Amniotic stem cell (primary cell): ENCODE measurements at regions not wholly inside any gene's neighbourhood (a gene's known extent, or its start where the extent isn't known, plus 50 kb on each side); places are given as distances from the start of the nearest gene placed in this dataset.

Source experiments
- DNase-seq: peaks from one replicate; lab custom pipeline; 2025; lab: John Stamatoyannopoulos, UW

DNA sequence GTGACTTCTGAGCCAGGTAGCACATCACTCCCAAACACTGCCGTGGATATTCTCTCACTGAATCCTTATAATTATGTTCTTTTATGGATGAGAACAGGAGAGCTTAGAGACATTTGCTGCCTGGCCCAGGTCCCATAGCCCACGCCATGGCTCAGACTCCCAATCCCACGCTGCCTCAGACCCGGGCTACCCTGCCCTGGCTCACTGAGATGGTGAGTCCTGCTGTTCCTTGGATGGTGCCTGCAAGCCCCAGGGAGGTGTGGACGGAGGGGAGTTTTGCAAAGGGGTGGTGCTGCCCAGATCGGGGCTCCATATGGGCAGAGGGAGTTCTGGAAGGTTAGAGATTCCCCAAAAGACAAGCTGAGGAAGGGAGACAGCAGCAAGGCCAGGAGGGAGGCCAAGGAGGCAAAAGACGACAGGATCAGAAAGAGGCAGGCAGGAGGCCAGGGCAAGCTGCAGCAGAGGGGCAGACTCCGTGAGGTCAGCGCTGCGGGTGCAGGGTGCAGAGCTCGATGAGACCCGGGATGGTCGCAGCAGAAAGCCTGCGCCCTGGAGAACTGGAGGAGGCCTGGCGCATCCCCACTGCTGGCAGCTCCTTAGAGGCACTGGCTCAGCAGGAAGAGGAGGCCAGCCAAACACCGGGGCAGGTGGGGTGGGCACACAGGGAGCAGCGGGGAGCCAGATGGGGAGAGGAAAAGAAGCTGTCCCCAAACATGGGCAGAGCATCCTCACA is 95.7 kb upstream of the ALDH1A3 start:
- no peak for DNase-seq

DNA sequence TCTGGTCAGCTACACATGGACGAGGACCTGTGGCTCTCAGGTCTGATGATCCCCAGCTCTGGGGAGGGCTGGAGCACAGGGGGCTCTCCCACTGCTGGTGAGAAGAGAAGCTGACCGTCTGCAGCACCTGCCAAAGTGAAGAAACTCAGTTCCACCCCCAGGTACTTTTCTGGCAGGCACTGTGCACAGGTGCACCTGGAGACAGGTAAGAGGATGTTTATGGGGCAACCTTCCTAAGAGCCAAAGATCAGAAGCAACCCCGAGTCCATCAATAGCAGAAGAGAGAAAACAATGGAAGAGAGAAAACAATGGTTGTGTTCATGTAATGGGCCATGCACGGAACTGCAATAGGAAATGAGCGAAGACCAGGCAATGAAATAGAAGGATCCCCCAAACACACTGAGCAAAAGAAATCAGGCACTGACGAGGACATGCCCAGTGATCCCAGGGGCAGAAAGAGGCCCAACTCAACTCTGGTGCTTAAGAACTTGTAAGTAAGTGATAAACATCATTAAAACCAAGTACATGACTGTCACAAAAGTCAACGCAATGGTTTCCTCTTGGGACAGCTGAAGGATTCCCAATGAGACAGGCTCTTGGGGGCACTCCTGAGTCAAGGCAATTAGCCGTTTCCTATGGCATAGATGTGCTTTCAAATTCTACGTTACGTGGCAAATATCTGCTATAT is 95.0 kb upstream of the ALDH1A3 start:
- DNase-seq = no peak

DNA sequence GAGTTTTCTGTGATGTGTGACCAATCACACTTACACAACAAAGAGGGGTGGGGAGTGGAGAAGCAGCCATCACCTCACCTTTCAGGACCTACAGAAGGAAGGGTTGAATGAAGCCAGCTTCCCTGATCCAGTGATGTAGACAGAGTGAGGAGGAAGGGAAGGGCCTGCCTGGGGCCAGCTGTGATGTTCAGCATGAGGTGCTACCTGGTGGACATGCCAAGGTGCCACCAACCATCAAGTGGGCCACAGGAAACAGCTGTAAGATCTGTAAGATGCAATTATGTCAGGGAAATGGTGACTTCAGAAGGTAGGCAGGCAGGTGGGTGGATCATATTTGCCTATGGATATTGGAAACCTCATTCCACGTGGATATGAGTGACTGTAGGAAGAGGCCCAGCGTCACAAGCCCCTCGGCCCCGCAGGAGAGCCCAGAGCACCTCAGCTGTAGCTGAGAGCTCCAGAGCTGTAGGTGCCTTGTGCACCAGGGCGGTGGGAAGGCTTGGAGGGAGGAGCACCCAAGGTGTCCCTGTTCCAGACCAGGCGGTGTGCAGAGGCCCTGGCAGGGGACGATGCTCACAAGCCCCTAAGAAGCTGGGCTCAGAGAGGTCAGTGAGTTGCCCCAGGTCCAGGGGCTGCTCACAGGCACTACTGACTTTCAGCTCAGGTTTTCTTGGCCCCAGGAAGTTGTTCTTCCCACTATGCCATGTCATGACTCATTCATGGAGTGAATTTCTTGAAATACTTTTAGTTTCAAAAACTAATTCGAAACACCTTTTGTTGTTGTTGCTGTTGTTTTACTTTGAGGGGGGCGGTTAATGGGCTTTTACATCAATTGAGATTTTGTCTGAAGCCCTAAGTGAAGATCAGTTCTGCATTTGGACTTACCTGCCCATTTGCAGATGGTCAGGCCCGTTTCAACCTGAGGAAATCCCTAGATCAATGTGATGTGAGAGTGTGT is 94.2 kb upstream of the ALDH1A3 start:
- no peak for DNase-seq

DNA sequence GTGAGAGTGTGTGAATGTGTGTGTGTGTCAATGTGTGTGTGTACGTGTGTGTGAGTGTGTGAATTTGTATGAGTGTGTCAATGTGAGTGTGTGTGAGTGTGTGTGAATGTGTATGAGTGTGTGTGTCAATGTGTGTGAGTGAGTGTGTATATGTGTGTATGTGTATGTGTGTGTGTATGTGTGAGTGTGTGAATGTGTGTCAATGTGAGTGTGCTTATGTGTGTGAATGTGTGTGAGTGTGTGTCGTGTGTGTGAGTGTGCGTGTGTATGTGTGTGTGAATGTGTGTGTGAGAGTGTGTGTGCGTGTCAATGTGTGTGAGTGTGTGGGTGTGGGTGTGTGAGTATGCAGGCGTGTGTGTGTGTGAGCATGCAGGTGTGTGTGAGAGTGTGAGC is 93.5 kb upstream of the ALDH1A3 start:
- no peak for DNase-seq

DNA sequence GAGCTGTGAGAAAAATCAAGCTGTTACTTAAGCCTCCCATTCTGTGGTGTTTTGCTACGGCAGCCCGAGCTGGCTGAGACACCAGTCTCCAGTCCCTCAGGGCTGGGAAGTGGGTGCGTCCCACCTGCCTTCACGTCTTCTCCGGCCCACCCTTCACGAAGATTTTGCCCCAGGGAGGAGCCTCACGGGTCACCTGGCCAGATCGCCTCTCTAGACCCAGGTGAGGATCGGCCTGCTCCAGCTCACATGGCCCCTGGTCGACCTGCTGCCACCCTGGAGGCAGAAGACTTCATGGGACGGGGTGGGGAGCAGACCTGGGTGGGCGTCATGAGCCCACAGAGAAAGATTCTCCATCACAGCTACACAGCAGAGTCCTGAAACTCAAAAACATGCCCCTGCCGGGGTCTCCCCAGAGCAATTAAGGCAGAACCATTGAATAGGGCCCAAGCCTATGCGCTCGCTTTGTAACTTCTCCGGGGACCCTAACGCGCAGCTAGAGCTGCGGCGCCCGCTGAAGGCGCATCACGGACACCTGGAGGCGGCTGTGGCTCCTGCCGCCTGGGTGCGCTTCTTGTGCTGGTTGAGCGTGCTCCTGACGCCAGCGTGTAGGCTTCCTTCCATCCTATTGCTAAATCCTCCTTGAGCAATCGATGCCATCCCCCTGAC is 92.6 kb upstream of the ALDH1A3 start:
- no peak for DNase-seq

DNA sequence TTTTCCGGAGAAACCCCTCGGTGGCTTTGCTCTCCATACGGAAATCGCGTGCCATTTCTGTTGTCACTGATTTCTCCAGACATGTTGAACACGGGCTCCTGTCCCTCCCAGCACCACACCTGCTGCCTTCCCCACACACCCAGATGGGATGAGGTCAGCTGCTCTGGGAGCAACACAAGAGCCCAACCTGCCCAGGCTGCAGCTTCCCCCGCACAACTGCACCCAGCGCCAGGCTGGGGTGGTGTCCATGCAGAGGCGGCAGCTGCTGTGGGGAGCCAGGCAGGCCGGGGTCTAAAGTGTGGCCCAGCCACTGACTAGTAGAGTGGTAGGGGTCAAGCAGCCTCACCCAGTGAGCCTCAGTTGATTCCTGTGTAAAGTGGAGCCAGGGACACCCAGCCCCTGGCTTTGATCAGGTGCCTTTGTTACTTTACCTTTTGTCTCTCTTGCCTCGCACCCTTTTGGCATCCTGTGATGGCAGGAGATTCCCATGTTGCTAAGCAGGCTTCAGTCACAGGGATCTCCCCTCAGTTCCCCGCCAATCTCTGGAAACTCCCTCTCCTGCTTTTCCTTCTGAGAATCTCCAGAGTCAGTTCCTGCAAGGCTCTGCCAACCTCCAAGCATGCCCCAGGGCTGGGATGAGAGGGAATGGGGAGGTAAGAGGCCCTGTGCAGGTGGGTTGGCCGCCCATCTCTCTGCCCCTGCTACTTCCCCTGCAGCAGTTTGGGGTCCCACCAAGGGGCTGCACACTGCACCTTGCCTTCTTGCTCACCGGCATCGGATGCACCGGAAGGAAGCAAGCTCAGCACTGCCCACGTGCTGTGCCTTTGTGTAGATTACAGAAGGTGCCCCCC is 91.8 kb upstream of the ALDH1A3 start:
- no peak for DNase-seq

DNA sequence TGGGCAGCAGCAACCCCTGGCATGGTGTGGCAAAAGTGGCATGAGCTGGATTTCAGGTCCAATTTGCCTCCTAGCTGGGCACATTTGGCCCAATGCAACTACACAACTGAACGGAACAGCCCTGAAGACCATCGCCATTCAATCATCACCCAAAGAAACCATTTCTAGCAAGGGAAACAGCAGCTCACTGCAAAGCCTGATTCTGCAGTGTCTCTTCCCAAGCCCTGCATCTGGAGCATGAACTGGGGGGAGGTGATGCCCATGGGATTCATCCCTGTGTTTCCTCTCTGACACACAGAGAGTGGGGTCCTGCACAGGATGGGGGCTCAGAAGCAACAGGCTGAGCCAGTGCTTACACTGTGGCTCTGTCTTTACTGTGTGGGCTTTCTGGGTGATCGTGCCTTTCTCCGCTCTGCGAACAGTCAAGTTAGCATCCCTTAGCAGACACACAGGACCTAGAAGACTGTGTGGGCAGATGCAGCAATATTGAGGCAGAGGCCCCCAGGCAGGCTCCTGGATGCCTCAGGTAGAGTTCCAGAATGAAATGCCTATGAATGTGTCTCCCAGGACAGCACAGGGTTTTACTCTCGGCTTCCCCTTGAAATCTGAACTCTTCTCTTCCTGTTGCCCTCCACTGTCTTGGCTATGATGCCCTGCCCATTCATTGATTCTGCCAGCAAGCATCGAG is 91.1 kb upstream of the ALDH1A3 start:
- no peak for DNase-seq

DNA sequence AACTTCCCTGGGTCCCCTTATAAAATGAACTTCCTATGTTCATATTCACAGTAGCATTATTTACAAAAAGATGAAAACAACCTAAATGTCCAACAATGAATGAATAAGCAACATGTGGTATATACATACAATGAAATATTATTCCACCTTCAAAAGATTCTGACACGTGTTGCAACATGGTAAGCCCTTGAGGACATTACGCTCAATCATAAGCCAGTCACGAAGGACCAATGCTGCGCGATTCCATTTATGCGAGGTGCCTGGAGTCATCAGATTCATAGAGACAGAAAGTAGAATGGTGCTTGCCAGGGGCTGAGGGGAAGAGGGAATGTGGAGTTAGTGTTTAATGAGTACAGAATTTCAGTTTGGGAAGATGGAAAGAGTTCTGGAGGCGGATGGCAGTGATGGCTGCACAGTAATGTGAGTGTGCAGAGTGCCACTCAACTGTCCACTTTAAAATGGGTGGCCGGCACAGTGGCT is 88.8 kb upstream of the ALDH1A3 start:
- DNase-seq = no peak

DNA sequence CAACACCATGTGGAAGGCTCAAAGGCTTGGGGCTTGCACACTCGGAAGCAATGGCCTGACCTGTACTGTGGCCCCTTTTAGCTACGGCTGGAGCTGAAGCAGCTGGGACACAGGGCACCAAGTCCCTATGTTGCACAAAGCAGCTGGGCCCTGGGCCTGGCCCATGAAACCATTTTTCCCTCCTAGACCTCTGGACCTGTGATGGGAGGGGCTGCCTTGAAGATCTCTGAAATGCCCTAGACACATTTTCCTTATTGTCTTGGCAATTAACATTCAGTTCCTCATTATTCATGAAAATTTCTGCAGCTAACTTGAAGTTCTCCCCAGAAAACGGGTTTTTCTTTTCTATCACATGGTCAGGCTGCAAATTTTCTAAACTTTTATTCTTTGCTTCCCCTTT is 85.6 kb upstream of the ALDH1A3 start:
- DNase-seq = no peak

DNA sequence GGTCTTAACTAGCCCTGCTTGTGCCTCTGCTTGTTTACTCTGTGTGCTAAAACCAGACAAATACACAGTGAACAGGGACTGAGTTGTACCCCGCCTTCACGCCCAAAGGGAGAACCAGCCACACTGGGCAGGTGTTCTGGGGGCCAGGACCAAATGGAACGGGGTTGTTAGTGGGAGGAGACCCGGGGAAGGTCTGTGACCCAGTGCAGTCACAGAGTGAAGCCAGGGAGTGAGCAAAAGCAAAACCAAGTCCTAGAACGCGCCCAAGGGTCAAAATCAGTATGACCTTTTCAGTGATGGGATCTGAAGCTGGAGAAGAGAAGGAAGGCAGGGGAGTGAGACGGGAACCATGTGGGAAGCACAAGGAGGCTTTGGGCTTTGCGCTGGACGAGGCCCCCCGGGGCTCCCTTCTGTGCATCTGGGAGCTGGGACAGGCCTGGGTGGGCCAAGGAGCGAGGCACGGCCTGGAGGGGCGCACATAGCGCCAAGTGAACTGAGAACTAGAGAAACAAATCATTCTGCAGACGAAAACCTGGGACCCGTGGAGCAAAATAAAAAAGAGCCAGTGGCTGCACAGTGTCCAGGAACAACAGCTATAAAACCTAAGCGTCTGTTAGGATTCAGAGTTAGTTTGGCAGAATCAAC is 78.3 kb upstream of the ALDH1A3 start:
- no peak for DNase-seq

DNA sequence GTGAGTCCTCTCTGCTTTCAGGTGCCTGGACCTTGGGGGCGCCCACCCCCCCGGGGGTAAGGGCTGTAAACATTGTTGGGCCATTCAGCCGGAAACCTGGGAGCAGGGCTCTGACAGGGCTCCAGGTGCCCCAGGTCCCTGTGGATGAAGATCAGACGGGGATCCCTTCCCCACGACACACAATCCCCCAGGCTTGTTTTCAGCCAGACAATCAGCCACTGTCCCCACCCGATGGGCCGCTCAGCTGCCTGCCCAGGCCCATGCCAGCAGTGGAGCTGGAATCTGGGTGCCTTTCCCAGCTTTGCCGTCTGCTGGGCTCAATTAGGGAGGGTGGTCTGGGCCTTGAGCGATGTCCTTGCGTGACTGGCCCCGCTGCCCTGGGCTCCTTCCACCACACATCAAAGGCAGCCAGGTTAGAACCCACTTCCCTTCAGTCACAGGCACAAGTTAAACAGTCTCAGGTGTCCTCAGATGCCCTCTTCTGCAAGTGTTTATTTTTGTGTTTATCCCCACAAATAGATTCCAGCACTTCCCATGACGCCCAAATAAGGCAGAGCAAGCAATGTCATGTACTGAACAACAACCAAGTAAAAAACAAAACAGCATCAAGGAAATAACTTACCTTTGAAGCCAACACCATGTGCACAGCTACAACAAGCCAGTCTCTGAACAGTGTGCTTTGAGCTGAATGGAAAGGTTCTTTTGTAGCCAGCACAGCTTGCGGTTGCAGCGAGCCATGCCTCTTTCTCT is 77.0 kb upstream of the ALDH1A3 start:
- no peak for DNase-seq

DNA sequence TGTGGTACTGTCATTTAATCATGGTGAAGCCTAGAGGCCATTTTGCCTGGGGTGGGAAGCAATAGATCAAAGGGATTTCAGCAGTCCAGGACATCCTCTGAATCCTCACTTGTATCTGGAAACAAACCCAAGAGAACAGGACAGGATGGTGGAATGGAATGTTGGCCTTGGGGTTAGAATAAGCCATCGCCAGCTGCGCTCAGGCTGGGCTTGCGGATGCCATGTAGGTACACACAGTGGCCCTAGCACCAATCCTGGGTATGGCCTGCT is 76.5 kb upstream of the ALDH1A3 start:
- no peak for DNase-seq

DNA sequence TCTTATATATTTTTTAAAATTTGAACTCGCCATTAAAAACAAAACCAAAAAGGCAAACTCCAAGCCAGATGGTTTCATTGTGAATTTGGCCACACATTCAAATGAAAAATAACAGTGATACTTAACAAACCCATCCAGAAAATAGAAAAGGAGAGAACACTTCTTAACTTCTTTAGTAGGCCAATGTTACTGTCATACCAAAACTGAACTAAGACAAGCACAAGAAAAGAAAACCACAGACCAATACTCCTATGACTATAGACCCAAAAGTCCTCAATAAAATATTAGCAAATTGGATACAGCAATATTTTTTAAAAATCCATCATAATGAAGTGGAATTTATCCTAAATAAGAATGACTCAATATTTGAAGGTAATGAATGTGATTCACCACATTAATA is 73.5 kb upstream of the ALDH1A3 start:
- DNase-seq = no peak

DNA sequence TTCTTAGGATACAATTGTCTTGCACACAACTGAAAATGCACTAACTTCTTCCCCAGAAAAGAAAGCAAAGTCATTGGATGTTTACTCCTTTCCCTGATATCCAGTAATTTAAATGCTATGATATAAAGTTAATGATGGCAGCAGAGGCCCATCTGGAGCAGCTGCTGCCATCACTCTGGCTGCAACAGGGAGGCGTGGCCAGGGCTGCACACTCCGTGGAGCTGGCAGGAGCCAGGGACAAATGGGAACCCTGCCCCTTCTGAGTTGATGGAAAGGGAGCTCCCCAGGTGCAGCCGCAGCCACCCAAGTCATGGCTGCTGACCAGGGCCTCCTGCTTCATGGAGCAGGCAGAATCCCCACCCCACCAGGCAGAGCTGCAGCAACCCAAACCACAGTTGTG is 72.6 kb upstream of the ALDH1A3 start:
- no peak for DNase-seq

DNA sequence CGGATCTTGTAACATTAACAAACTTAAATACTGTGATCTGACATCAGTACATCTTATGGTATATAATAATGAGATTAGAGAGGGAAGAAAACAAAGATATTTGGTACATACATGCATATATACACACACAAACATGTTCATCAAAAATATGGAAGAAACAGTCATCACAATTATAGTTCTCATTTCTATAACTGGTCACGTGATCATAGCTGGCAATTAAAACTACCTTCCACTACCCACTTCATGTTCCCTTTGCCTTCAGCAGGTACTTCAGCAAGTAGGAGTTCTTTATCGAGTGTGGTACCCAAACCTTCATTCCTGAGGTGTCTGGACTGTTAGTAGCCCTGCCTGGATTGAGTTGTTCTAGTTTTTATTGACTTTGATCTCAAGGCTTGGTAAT is 70.9 kb upstream of the ALDH1A3 start:
- DNase-seq = no peak

DNA sequence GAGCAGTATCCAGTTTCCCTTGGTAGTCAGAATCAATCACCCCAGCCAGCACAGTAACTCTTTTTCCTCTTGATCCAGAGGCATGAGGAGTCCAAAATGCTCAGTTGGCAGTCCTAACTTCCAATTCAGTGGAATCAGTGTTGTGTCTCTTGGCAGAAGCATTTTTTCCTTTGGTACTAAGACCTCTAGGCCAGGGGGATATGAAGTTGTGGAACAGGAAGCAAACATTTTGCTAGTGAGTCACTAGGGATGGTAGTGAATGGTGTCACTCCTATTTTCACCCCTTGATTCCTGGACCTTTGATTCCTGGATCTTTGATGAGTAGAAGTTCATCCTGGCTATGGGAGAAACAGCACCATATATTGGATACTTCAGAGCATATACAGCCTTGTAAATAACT is 70.5 kb upstream of the ALDH1A3 start:
- no peak for DNase-seq

DNA sequence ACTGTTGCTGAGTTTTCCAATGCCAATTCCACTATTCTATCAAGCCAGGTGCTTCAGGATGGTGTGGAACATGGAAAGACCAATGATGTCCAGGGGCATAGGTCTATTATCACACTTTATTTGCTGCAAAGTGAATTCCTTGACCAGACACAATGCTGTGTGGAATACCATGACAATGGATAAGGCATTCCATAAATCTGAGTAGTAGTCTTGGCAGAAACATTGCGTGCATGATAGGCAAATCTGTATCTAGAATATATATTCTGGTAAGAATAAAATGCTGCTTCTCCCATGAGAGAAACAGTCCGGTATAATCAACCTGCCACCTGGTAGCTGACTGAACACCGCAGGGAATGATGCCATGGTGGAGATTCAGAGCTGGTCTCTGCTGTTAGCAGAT is 70.0 kb upstream of the ALDH1A3 start:
- no peak for DNase-seq

DNA sequence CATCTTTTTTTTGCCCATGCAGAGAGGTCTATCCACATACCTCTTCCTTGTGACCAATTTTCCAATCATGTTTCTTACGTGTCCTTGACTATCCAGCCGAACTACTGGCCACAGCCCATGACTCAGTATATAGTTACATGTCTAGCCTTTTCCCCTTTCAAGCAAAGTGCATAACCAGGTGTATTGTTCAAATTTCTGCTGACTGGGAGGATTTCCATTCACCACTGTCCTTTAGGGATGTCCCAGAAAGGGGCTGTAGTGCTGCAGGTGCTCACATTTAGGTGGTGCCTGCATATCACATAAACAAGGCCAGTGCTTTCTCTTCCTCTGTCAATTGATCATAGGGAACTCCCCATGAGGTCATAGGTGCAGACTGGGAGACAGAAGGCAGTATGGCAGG is 69.4 kb upstream of the ALDH1A3 start:
- no peak for DNase-seq

DNA sequence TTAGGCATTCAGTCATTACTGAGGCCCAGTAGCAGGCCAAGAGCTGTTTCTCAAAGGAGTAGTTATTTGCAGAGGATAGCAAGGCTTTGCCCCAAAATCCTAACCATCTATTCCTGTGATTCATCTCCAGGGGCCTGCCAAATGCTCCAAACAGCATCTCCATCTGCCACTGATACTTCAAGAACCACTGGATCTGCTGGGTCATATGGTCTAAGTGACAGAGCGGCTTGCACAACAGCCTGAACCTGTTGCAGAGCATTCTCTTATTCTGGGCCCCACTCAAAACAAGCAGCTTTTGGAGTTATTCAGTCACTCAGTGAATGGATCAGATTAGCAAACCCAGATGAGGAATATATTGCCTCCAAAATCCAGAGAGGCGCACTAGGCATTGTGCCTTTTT is 68.8 kb upstream of the ALDH1A3 start:
- DNase-seq = no peak

DNA sequence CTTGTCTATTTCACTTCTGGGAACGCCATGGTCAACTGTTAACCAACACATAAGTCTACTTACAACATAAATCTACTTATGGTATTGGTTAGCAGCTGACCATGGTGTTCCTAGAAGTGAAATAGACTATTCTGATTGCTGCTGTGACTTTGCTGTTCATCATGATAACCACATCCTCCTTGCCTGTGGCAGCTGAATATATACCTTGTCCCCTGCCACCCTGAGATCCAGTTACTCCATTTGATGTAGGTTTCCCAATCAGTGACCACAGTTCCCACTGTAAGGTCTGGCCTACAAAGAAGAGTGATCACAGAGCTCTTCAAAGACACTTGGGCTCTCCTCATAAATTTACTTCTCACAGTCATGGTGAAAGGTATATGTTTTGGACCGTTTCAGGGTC is 66.8 kb upstream of the ALDH1A3 start:
- DNase-seq = no peak
